Heart right ventricle (tissue), 16 donors: ENCODE measurements at regions not wholly inside any gene's neighbourhood (a gene's known extent, or its start where the extent isn't known, plus 50 kb on each side); places are given as distances from the start of the nearest gene placed in this dataset.

Experiments used
- ATAC-seq, 8 donors: fragments of 200-7000 bp; cut with Tn5 transposase; one replicate each; pipeline ENCODE4 v1.9.1; 2020; ENCODE audit warnings: mild to moderate bottlenecking in 8 of 8, moderate library complexity in 8 of 8, moderate number of reproducible peaks in 1 of 8
- DNase-seq, 2 donors: peaks; one replicate each; pipeline ENCODE4 v3.0.0-alpha.2; 2020
- H3K27ac ChIP-seq, 10 donors: fragments of 200-600 bp; sonication (generic) in 2 of 10; one replicate each; pipeline versions ENCODE4 v1.5.0 to v1.8.0; 2020 to 2022; ENCODE audit warnings: mild to moderate bottlenecking in 3 of 10
- H3K27me3 ChIP-seq, 7 donors: fragments of 200-600 bp; one replicate each; pipeline ENCODE4 v1.8.0; 2021 to 2022; ENCODE audit warnings: mild to moderate bottlenecking in 2 of 7
- H3K36me3 ChIP-seq, 9 donors: fragments of 200-600 bp; sonication (generic) in 1 of 9; one replicate each; pipeline versions ENCODE4 v1.5.0 to v1.8.0; 2020 to 2022; ENCODE audit warnings: mild to moderate bottlenecking in 2 of 9
- H3K4me1 ChIP-seq, 9 donors: fragments of 200-600 bp; sonication (generic) in 1 of 9; one replicate each; pipeline versions ENCODE4 v1.5.0 to v1.8.0; 2020 to 2022; ENCODE audit warnings: mild to moderate bottlenecking in 4 of 9
- H3K4me3 ChIP-seq, 10 donors: fragments of 200-600 bp; sonication (generic) in 2 of 10; one replicate each; pipeline versions ENCODE4 v1.5.0 to v1.8.0; 2020 to 2022; ENCODE audit warnings: mild to moderate bottlenecking in 7 of 10, moderate library complexity in 2 of 10
- H3K9me3 ChIP-seq, 11 donors: fragments of 200-600 bp in 10 of 11; sonication (generic) in 2 of 11; one replicate each; pipeline versions ENCODE4 v1.5.0 to v1.8.0; 2013 to 2022; ENCODE audit warnings: mild to moderate bottlenecking in 2 of 11, control low read depth in 1 of 11, moderate library complexity in 1 of 11
- CTCF ChIP-seq, 9 donors: fragments of 200-600 bp; sonication (generic) in 2 of 9; IDR thresholded peaks; one replicate each; pipeline versions ENCODE4 v1.5.0 to v1.8.0; 2021 to 2022; ENCODE audit warnings: antibody characterized with exemption in 9 of 9, mild to moderate bottlenecking in 5 of 9, moderate library complexity in 1 of 9
- WGBS, 2 donors: extraction: QIAGEN DNeasy Blood & Tissue Kit; methylation state at CpG; one replicate each; pipeline ENCODE4 v1.1.7; 2013; ENCODE audit warnings: inconsistent platforms in 1 of 2; 5-methylcytosine and 5-hydroxymethylcytosine counted together
- intact Hi-C, 10 donors: fragments of 100-400 bp; cut with DNase I; formaldehyde crosslinking; loops; one replicate each; pipeline versions ENCODE4 v1.11.1 to v1.14.2; 2022
- donor health status: Arrhythmogenic right ventricular cardiomyopathy.
- donor health status: ischemic (EF 13 %, LVEDD 7.1; RV severe dilation, severe dysfunction).
- donor health status: healthy with polysubstance abuse.
- donor health status: DM: no; HTN: yes; CAD: no.
- donor health status: DM: no; HTN: no; CAD: no.
- donor health status: ischemic (EF 25% LVEDD 6.9; RV normal size, moderate dysfunction).
- donor health status: ischemic (EF 25% LVEDD 5.7; RV mildly dilated, moderate dysfunction).
- donor health status: healthy.
- donor health status: DM: yes; HTN: yes; CAD: no.
- donor health status: Ischemic cardiomyopathy.
- donor health status: ischemic (EF 35%, LVEDD 5.7; RV mildly dilated, moderate dysfunction).
- donor health status: nonischemic (EF 11% LVEDD 7.7; RV severe dilation, severe dysfunction).
- donor health status: DM: yes; HTN: yes; CAD: no.
- donor health status: PGD.
- donor health status: ischemic (EF 29% LVEDD 5.4; RV normal size, mild dysfunction).
- donor health status: nonischemic (EF 23%, LVEDD 6.1; RV moderate dilation, normal function).

- ATAC-seq: no peak
- Histone ChIP-seq H3K4me3 (no peak overlapping the region), H3K27me3 (no peaks in the 10 kb centered on the region), H3K9me3 (peaks cover 0 to 8% (median 0%) of the 10 kb centered on the region in 11 donors), H3K27ac (no peak overlapping the region), H3K4me1 (peaks cover 0 to 3% (median 0%) of the 10 kb centered on the region in 9 donors), H3K36me3 (no peaks in the 10 kb centered on the region)
- no peak for TF ChIP-seq CTCF (IDR thresholded peaks at IDR 0.05)
- no peak for DNase-seq
- intact Hi-C loops: no loop called here
- 87 to 90% methylated on average over 5 of the region's 5 CpGs for WGBS, 2 donors
These were observed 142.8 kb downstream of the POLR2M start for GRCh38 chr15:57849317-57849716.

- H3K4me1 ChIP-seq: peaks cover 0 to 10% (median 0%) of the 10 kb centered on the region in 9 donors
- H3K27me3 ChIP-seq: no peaks in the 10 kb centered on the region
- no peak overlapping the region for H3K4me3 ChIP-seq
- no peaks in the 10 kb centered on the region for H3K36me3 ChIP-seq
- DNase-seq: no peak
- no peak overlapping the region for H3K27ac ChIP-seq
- H3K9me3 ChIP-seq: peaks cover 0 to 8% (median 0%) of the 10 kb centered on the region in 11 donors
- no peak for TF ChIP-seq CTCF (IDR thresholded peaks at IDR 0.05)
- intact Hi-C loops: loop anchor here in 2 of 10 donors (10.0 kb wide), 1 partner anchor 300 kb away; no protein-coding TSS in a partner anchor
- no peak for ATAC-seq
These were observed 148.0 kb downstream of the POLR2M start for GRCh38 chr15:57854531-57854930.

- H3K9me3 ChIP-seq: peaks cover 0 to 8% (median 0%) of the 10 kb centered on the region in 11 donors
- ATAC-seq: no peak
- H3K36me3 ChIP-seq: no peaks in the 10 kb centered on the region
- H3K4me3 ChIP-seq: no peak overlapping the region
- peaks cover 0 to 19% (median 6%) of the 10 kb centered on the region in 9 donors for H3K4me1 ChIP-seq
- H3K27me3 ChIP-seq: no peaks in the 10 kb centered on the region
- intact Hi-C loops: loop anchor here in 7 of 10 donors (2.0 to 10.0 kb wide), 7 partner anchors 103 to 303 kb away; no protein-coding TSS in a partner anchor
- no peak for DNase-seq
- WGBS, 2 donors: 92 to 94% methylated on average over 1 of the region's 1 CpG
- TF ChIP-seq CTCF (IDR thresholded peaks at IDR 0.05): no peak
- H3K27ac ChIP-seq: no peak overlapping the region
These were observed 151.4 kb downstream of the POLR2M start for GRCh38 chr15:57857871-57858270.

- Histone ChIP-seq H3K4me1 (peaks cover 0 to 17% (median 6%) of the 10 kb centered on the region in 9 donors), H3K36me3 (no peaks in the 10 kb centered on the region), H3K9me3 (peaks cover 0 to 8% (median 0%) of the 10 kb centered on the region in 11 donors), H3K27me3 (no peaks in the 10 kb centered on the region), H3K4me3 (no peak overlapping the region), H3K27ac (no peak overlapping the region)
- DNase-seq (no peak), ATAC-seq (no peak)
- WGBS, 2 donors: 98 to 99% methylated on average over 2 of the region's 2 CpGs
- TF ChIP-seq CTCF (IDR thresholded peaks at IDR 0.05): no peak
- intact Hi-C loops: loop anchor here in 7 of 10 donors (2.0 to 10.0 kb wide), 6 partner anchors 104 to 304 kb away; no protein-coding TSS in a partner anchor
These were observed 152.7 kb downstream of the POLR2M start for GRCh38 chr15:57859130-57859685.
